HUES48 (cell line): ENCODE measurements at regions not wholly inside any gene's neighbourhood (a gene's known extent, or its start where the extent isn't known, plus 50 kb on each side); places are given as distances from the start of the nearest gene placed in this dataset.

Source experiments
- H3K27ac ChIP-seq: one replicate; pipeline ENCODE4 v1.7.0; 2013; ENCODE audit warnings: low read depth, low read length, inconsistent platforms
- H3K27me3 ChIP-seq: 2 replicates; pipeline ENCODE4 v1.6.1; 2013; ENCODE audit warnings: mild to moderate bottlenecking, low read length; ENCODE audit not compliant: control insufficient read depth, insufficient read depth
- H3K36me3 ChIP-seq: 2 replicates; pipeline ENCODE4 v1.6.1; 2013; ENCODE audit warnings: low read length; ENCODE audit not compliant: control insufficient read depth, insufficient read depth
- H3K4me1 ChIP-seq: 2 replicates; pipeline ENCODE4 v1.6.1; 2013; ENCODE audit warnings: mild to moderate bottlenecking, low read length; ENCODE audit not compliant: control insufficient read depth, insufficient read depth
- H3K4me3 ChIP-seq: 2 replicates; pipeline ENCODE4 v1.5.1; 2013; ENCODE audit warnings: mild to moderate bottlenecking, low read depth, low read length
- H3K9ac ChIP-seq: 2 replicates; pipeline ENCODE4 v1.6.1; 2013; ENCODE audit warnings: mild to moderate bottlenecking, low read depth, low read length, moderate library complexity
- H3K9me3 ChIP-seq: 2 replicates; pipeline ENCODE4 v1.6.1; 2013; ENCODE audit warnings: low read length; ENCODE audit not compliant: control insufficient read depth, insufficient read depth

DNA sequence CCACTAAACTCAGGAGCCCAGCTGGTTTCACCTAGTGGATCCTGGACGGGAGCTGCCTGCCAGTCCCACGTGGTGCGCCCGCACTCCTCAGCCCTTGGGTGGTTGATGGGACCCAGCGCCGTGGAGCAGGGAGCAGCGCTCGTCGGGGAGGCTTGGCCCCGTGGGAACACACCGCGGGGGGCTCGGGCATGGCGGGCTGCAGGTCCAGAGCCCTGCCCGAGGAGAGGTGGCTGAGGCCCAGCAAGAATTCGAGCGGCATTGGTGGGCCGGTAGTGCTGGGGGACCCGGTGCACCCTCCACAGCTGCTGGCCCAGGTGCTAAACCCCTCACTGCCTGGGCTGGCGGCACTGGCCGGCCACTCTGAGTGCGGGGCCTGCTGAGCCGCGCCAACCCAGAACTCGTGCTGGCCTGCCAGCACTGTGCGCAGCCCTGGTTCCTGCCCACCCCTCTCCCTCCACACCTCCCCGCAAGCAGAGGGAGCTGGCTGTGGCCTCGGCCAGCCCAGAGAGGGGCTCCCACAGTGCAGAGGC is 137.3 kb downstream of the TRIB2 start:
- Histone ChIP-seq H3K36me3 (no peaks in the 10 kb centered on the region), H3K4me3 (no peak overlapping the region), H3K9ac (no peak overlapping the region), H3K27me3 (no peaks in the 10 kb centered on the region), H3K27ac (no peak overlapping the region), H3K9me3 (peaks cover 6% of the 10 kb centered on the region), H3K4me1 (no peaks in the 10 kb centered on the region)

GRCh38 chr2:12855508-12855907 is 138.8 kb downstream of the TRIB2 start:
- Histone ChIP-seq H3K9me3 (peaks cover 13% of the 10 kb centered on the region), H3K27ac (no peak overlapping the region), H3K9ac (no peak overlapping the region), H3K4me3 (no peak overlapping the region), H3K36me3 (no peaks in the 10 kb centered on the region), H3K27me3 (no peaks in the 10 kb centered on the region), H3K4me1 (no peaks in the 10 kb centered on the region)

DNA sequence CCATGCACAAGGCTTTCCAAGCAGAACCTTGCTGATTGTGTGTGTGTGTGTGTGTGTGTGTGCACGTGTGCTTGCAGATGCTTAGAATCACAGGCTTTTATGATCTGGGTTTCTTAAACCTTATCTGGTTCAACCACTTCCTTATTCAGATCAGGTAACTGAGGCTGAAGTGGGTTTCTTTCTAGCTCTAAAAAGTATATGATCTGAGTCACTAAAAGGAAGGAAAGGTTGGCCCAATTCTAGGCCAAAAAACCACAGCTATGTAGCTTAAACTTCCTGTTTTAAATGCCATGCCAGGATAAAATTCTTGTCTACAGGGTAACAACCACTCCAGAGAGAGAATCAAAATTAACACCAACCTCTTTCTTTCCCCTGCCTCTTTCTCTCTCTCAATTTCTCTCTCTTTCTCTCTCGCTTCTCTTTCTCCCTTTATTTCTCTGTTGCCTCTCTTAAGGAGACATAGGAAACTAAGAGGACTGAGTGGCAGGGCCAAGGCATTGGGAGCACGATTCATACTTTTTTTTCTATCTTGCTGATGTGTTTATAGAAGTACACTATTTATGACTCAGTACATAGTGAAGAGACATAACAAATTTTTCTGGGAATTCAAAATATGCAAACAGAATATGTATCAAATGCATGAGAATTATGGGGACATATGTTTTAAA is 140.3 kb downstream of the TRIB2 start:
- Histone ChIP-seq H3K4me3 (no peak overlapping the region), H3K27ac (no peak overlapping the region), H3K36me3 (no peaks in the 10 kb centered on the region), H3K27me3 (no peaks in the 10 kb centered on the region), H3K4me1 (no peaks in the 10 kb centered on the region), H3K9me3 (peaks cover 13% of the 10 kb centered on the region), H3K9ac (no peak overlapping the region)

DNA sequence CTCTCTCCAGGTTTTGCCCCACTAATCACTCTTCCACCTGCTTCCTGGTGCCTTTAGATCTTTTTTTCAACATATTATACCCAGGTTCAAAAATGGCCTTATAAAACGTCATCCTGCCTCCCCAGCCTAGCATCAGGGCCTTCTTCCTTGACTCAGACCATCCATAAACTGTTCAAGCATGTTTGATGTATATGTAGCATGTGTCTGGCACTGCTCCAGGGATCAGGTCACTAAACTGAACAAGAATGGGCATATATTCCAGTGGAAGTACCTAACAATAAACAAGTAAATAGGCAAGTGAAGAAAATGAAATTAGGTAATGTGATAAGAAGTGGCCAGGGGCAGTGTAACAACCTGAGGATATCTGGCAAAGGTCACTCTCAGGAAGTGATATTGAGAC is 141.2 kb downstream of the TRIB2 start:
- Histone ChIP-seq H3K4me3 (no peak overlapping the region), H3K4me1 (no peaks in the 10 kb centered on the region), H3K27ac (no peak overlapping the region), H3K27me3 (no peaks in the 10 kb centered on the region), H3K9me3 (peaks cover 16% of the 10 kb centered on the region), H3K9ac (no peak overlapping the region), H3K36me3 (no peaks in the 10 kb centered on the region)

GRCh38 chr2:12858786-12859185 is 142.1 kb downstream of the TRIB2 start:
- H3K27me3 ChIP-seq: no peaks in the 10 kb centered on the region
- no peaks in the 10 kb centered on the region for H3K4me1 ChIP-seq
- H3K36me3 ChIP-seq: no peaks in the 10 kb centered on the region
- no peak overlapping the region for H3K27ac ChIP-seq
- H3K4me3 ChIP-seq: no peak overlapping the region
- H3K9ac ChIP-seq: no peak overlapping the region
- peaks cover 24% of the 10 kb centered on the region for H3K9me3 ChIP-seq

GRCh38 chr2:12861344-12861930 is 144.7 kb downstream of the TRIB2 start:
- Histone ChIP-seq H3K4me1 (no peaks in the 10 kb centered on the region), H3K4me3 (no peak overlapping the region), H3K9ac (no peak overlapping the region), H3K9me3 (peaks cover 24% of the 10 kb centered on the region), H3K27me3 (no peaks in the 10 kb centered on the region), H3K36me3 (no peaks in the 10 kb centered on the region), H3K27ac (no peak overlapping the region)

DNA sequence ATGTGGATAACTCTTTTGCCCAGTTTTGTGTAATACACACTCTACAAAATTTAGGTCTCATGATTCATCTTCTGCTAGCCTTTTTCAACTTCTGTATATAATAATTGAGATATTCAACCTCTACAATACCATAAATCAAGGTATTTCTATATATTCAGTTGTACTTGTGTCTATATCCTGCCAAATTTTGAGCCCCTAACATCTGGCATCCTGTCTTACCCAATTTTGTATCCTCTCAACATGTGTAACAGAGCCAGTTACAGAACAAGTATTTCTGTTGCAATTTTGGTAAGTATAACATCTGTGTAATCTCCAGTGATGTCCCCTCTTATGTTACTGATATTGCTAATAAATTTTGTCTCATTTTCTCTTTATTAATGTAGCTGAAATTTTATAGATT is 145.8 kb downstream of the TRIB2 start:
- Histone ChIP-seq H3K27ac (no peak overlapping the region), H3K4me1 (no peaks in the 10 kb centered on the region), H3K9me3 (peaks cover 24% of the 10 kb centered on the region)

DNA sequence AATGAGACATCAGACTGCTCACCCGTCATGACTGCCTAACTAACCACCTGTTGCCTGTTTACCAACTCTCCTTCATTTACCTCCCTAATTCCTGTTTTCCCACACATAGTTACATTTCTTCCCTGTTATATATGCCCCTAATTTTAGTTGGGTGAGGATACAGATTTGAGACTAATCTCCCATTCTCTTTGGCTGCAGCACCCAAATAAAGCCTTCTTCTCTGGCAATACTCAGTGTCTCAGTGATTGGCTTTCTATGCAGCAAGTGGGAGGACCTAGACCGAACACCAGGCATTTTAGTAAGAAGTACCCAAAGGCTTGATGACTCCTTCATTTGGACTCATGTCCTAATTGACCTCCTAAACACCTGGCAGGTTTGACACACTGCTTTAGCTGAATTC is 147.2 kb downstream of the TRIB2 start:
- H3K27ac ChIP-seq: no peak overlapping the region
- no peaks in the 10 kb centered on the region for H3K36me3 ChIP-seq
- H3K9ac ChIP-seq: no peak overlapping the region
- H3K4me1 ChIP-seq: no peaks in the 10 kb centered on the region
- H3K4me3 ChIP-seq: no peak overlapping the region
- H3K27me3 ChIP-seq: no peaks in the 10 kb centered on the region
- H3K9me3 ChIP-seq: peaks cover 23% of the 10 kb centered on the region

More for the DNA sequence above, 145.8 kb downstream of the TRIB2 start:
- Histone ChIP-seq H3K36me3 (no peaks in the 10 kb centered on the region), H3K9ac (no peak overlapping the region), H3K27me3 (no peaks in the 10 kb centered on the region), H3K4me3 (no peak overlapping the region)

- Histone ChIP-seq H3K27me3 (no peaks in the 10 kb centered on the region), H3K27ac (no peak overlapping the region), H3K9ac (no peak overlapping the region), H3K4me1 (0 out of 2 replicates have a peak, but pooled peaks cover 4% of the 10 kb centered on the region), H3K9me3 (peaks cover 12% of the 10 kb centered on the region), H3K4me3 (no peak overlapping the region), H3K36me3 (no peaks in the 10 kb centered on the region)
Measured at GRCh38 chr2:12867631-12868287, 151.0 kb downstream of the TRIB2 start.

- Histone ChIP-seq H3K36me3 (no peaks in the 10 kb centered on the region), H3K27me3 (no peaks in the 10 kb centered on the region), H3K27ac (no peak overlapping the region), H3K9ac (no peak overlapping the region), H3K4me3 (no peak overlapping the region), H3K4me1 (0 out of 2 replicates have a peak, but pooled peaks cover 4% of the 10 kb centered on the region), H3K9me3 (no peaks in the 10 kb centered on the region)
Measured at GRCh38 chr2:12870692-12871091, 154.0 kb downstream of the TRIB2 start.

DNA sequence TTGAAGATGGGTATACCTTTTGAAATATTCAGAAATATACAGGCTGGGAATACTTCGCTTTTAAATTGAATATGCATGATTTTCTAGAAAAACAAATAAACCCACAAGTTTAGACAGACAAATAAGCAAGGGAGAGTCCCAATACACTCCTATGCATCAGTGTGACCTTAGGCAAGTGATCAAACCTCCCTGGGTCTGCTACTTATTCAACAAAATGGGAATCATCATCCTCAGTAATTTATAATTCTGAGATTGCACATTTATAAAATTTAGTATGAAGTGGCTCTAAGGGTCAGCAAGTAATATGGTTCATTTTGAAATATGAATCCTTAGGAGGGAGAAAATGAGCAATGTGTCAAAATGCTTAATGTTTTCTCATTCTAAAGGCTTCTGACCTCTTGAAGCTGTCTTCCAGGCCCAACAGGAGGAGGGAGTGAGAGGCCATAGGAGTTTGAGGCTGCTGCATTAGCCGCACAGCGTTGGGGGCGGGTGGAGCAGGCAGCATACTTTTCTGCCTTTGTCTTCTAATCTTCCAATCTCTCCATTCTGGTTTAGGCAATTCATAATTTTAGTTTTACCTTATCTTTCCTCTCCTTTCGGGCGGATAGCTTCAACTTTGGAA is 155.1 kb downstream of the TRIB2 start:
- Histone ChIP-seq H3K4me1 (0 out of 2 replicates have a peak, but pooled peaks cover 4% of the 10 kb centered on the region), H3K4me3 (no peak overlapping the region), H3K27me3 (no peaks in the 10 kb centered on the region), H3K9me3 (no peaks in the 10 kb centered on the region), H3K36me3 (no peaks in the 10 kb centered on the region), H3K9ac (no peak overlapping the region), H3K27ac (no peak overlapping the region)
